ENCODE measurements at regions not wholly inside any gene's neighbourhood (a gene's known extent, or its start where the extent isn't known, plus 50 kb on each side); places are given as distances from the start of the nearest gene placed in this dataset.

DNA sequence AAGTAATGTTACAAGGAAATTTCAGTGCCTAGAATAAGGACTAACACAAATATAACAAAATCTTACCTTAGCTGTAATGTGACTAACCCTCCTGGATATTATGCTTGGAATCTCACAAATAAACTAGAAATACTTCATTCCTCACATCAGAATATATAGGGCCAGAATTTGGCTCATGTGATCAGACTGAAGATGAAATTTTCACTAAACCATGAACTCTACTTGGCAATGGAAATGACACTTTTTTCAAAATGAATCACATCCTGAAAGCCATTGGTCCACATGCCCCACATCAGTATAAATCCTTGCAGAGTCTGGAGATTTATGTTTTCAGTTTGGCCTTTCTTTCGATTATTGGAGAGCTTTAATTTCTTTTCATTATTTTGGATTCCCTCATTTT is 227.8 kb downstream of the NRIP1 start:
- H3K4me1 ChIP-seq = no peaks in the 10 kb centered on the region
- no peaks in the 10 kb centered on the region for H3K36me3 ChIP-seq
- no peak for DNase-seq
- H3K9me3 ChIP-seq = no peaks in the 10 kb centered on the region
- no peaks in the 10 kb centered on the region for H3K27me3 ChIP-seq
- H3K4me3 ChIP-seq = no peak overlapping the region
- TF ChIP-seq, protein P1, sequence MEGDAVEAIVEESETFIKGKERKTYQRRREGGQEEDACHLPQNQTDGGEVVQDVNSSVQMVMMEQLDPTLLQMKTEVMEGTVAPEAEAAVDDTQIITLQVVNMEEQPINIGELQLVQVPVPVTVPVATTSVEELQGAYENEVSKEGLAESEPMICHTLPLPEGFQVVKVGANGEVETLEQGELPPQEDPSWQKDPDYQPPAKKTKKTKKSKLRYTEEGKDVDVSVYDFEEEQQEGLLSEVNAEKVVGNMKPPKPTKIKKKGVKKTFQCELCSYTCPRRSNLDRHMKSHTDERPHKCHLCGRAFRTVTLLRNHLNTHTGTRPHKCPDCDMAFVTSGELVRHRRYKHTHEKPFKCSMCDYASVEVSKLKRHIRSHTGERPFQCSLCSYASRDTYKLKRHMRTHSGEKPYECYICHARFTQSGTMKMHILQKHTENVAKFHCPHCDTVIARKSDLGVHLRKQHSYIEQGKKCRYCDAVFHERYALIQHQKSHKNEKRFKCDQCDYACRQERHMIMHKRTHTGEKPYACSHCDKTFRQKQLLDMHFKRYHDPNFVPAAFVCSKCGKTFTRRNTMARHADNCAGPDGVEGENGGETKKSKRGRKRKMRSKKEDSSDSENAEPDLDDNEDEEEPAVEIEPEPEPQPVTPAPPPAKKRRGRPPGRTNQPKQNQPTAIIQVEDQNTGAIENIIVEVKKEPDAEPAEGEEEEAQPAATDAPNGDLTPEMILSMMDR (IDR thresholded peaks at IDR 0.05) = no peak
- no peak overlapping the region for H3K27ac ChIP-seq
- H3K9ac ChIP-seq (ENCODE audit: low read depth in 2 of 2, low read length in 2 of 2) = no peak overlapping the region
- intact Hi-C loops (cut with DNase I) = no loop called here

DNA sequence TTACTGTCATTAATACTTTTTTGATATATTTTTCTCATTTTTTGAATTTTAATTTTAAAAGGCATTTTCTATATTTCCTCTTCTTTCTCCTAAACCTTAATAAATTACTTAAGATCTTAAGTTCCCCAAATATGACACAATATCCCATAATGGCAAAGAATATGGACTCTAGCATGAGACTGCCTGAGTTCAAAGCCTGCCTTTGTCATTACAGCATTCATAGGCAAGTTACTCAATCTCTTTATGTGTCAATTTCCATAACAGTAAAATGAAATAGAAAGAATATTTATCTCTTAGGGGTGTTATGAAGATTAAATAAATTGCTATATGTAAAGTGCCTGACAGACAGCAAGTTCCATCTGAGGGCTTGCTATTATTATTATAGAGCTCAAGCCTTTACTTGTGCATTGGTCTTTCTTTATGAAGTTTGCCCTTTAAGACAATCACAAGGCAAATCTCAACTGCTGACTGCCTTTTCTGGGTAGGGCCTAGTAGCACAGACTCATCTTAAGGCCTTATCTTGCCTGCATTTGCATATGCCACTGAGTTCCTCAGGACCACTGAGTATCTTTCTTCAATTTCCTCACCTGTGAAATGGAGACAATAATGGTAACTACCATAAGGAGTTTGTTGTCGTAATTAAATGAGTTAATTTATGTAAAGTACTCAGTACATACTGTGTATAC is 231.0 kb downstream of the NRIP1 start:
- H3K27me3 ChIP-seq = no peaks in the 10 kb centered on the region
- no peak for DNase-seq
- H3K36me3 ChIP-seq = no peaks in the 10 kb centered on the region
- no peak overlapping the region for H3K4me3 ChIP-seq
- no peaks in the 10 kb centered on the region for H3K9me3 ChIP-seq
- no peak overlapping the region for H3K9ac ChIP-seq (ENCODE audit: low read depth in 2 of 2, low read length in 2 of 2)
- no peaks in the 10 kb centered on the region for H3K4me1 ChIP-seq
- TF ChIP-seq, protein P1 (IDR thresholded peaks at IDR 0.05) = no peak
- H3K27ac ChIP-seq = no peak overlapping the region
- intact Hi-C loops (cut with DNase I) = no loop called here

DNA sequence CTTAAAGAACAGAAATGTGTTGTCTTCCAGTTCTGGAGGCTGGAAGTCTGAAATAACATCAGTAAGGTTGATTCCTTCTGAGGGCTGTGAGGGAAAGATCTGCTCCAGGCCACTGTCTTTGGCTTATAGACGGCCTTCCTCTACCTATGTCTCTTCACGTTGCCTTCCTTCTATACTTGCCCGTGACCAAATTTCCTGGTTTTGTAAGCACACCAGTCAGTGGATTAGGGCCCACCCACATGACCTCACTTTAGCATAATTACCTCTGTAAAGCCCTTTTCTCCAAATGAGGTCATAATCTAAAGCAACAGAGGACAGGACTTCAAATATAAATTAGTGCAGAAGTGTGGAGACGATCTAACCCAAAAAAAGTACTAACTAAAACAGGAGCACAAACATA is 231.6 kb downstream of the NRIP1 start:
- Histone ChIP-seq H3K9ac (ENCODE audit: low read depth in 2 of 2, low read length in 2 of 2) (no peak overlapping the region), H3K4me1 (no peaks in the 10 kb centered on the region), H3K27me3 (no peaks in the 10 kb centered on the region), H3K4me3 (no peak overlapping the region), H3K9me3 (no peaks in the 10 kb centered on the region), H3K36me3 (no peaks in the 10 kb centered on the region), H3K27ac (no peak overlapping the region)
- TF ChIP-seq, protein P1 (IDR thresholded peaks at IDR 0.05) = no peak
- no peak for DNase-seq
- intact Hi-C loops (cut with DNase I) = no loop called here

- Histone ChIP-seq H3K4me1 (no peaks in the 10 kb centered on the region), H3K4me3 (no peak overlapping the region), H3K27me3 (no peaks in the 10 kb centered on the region), H3K9me3 (no peaks in the 10 kb centered on the region), H3K36me3 (no peaks in the 10 kb centered on the region), H3K27ac (no peak overlapping the region), H3K9ac (ENCODE audit: low read depth in 2 of 2, low read length in 2 of 2) (no peak overlapping the region)
- DNase-seq = no peak
- TF ChIP-seq, protein P1 (IDR thresholded peaks at IDR 0.05) = no peak
- intact Hi-C loops (cut with DNase I) = no loop called here
Measured at GRCh38 chr21:14830307-14830706, 234.5 kb downstream of the NRIP1 start.

GRCh38 chr21:14829685-14830084 is 235.1 kb downstream of the NRIP1 start:
- no peak for DNase-seq
- intact Hi-C loops (cut with DNase I) = no loop called here
- no peaks in the 10 kb centered on the region for H3K9me3 ChIP-seq
- H3K27me3 ChIP-seq = no peaks in the 10 kb centered on the region
- no peaks in the 10 kb centered on the region for H3K4me1 ChIP-seq
- H3K9ac ChIP-seq (ENCODE audit: low read depth in 2 of 2, low read length in 2 of 2) = no peak overlapping the region
- no peak overlapping the region for H3K4me3 ChIP-seq
- TF ChIP-seq, protein P1 (IDR thresholded peaks at IDR 0.05) = no peak
- no peak overlapping the region for H3K27ac ChIP-seq
- H3K36me3 ChIP-seq = no peaks in the 10 kb centered on the region

Measured in colonic mucosa (tissue), 4 donors.